B cell (primary cell): ENCODE measurements at regions not wholly inside any gene's neighbourhood (a gene's known extent, or its start where the extent isn't known, plus 50 kb on each side); places are given as distances from the start of the nearest gene placed in this dataset.

Experiments
- ATAC-seq: fragments of 200-7000 bp; cut with Tn5 transposase; one replicate; pipeline ENCODE4 v1.10.0; 2021; ENCODE audit warnings: low read depth, mild to moderate bottlenecking, moderate number of reproducible peaks, moderate library complexity
- CTCF ChIA-PET: fragments of 350-600 bp; sonication (Branson Sonifier 250); formaldehyde crosslinking; loops from one replicate; lab custom pipeline; 2021; ENCODE audit warnings: antibody characterized with exemption, inconsistent platforms; lab: Charles Lee
- POLR2A ChIA-PET: fragments of 350-600 bp; sonication (Branson Sonifier 250); formaldehyde crosslinking; loops from one replicate; lab custom pipeline; 2021; ENCODE audit warnings: antibody characterized with exemption; lab: Charles Lee
- DNase-seq: peaks from one replicate; pipeline ENCODE4 v3.0.0; 2013
- H2AFZ ChIP-seq: 2 replicates; pipeline ENCODE4 v1.6.1; 2012; ENCODE audit warnings: mild to moderate bottlenecking, low read depth, low read length; ENCODE audit not compliant: insufficient read depth, poor library complexity, severe bottlenecking
- H3K27ac ChIP-seq, 2 donors: 1 replicate in 1 of 2; 2 replicates in 1 of 2; pipeline ENCODE4 v1.5.1; 2012 to 2013; ENCODE audit warnings: low read length in 2 of 2, mild to moderate bottlenecking in 2 of 2, moderate library complexity in 1 of 2
- H3K27me3 ChIP-seq, 4 experiments: fragments of 200-600 bp in 1 of 4; sonication (generic) in 1 of 4; replicated peaks in 1 of 4; 1 replicate in 2 of 4; 2 replicates in 2 of 4; pipeline versions ENCODE4 v1.6.1 to v1.7.0; 2013 to 2016; ENCODE audit warnings: low read length in 3 of 4, mild to moderate bottlenecking in 2 of 4, mixed read lengths in 1 of 4, moderate library complexity in 1 of 4; ENCODE audit not compliant: insufficient read depth in 4 of 4, control insufficient read depth in 3 of 4; ENCODE audit errors: control extremely low read depth in 1 of 4
- H3K36me3 ChIP-seq, 2 experiments: replicated peaks in 1 of 2; 1 replicate in 1 of 2; 2 replicates in 1 of 2; pipeline versions ENCODE4 v1.6.1 to v1.7.1; 2013; ENCODE audit warnings: low read length in 1 of 2; ENCODE audit not compliant: insufficient read depth in 2 of 2, control insufficient read depth in 1 of 2; ENCODE audit errors: control extremely low read depth in 1 of 2, extremely low read depth in 1 of 2
- H3K4me1 ChIP-seq, 2 donors: fragments of 200-600 bp in 1 of 2; sonication (generic) in 1 of 2; 1 replicate in 1 of 2; 2 replicates in 1 of 2; pipeline versions ENCODE4 v1.5.1 to v1.6.1; 2013 to 2017; ENCODE audit warnings: low read length in 2 of 2; ENCODE audit not compliant: control insufficient read depth in 2 of 2, insufficient read depth in 2 of 2
- H3K4me2 ChIP-seq: replicated peaks from 2 replicates; pipeline ENCODE3; 2012; ENCODE audit warnings: mild to moderate bottlenecking, low read depth, low read length; ENCODE audit not compliant: poor library complexity, severe bottlenecking
- H3K4me3 ChIP-seq, 5 experiments: fragments of 200-600 bp in 1 of 5; sonication (generic) in 1 of 5; 1 replicate in 3 of 5; 2 replicates in 2 of 5; pipeline versions ENCODE4 v1.5.1 to v1.7.0; 2011 to 2016; ENCODE audit warnings: low read length in 4 of 5, mild to moderate bottlenecking in 4 of 5, low read depth in 2 of 5, control low read depth in 1 of 5, moderate library complexity in 1 of 5; ENCODE audit not compliant: insufficient read depth in 1 of 5; ENCODE audit errors: control extremely low read depth in 1 of 5, extremely low read depth in 1 of 5
- H3K79me2 ChIP-seq: fragments of 200-600 bp; sonication (generic); one replicate; pipeline ENCODE4 v1.6.0; 2016; ENCODE audit warnings: low read length; ENCODE audit not compliant: control insufficient read depth, insufficient read depth
- H3K9ac ChIP-seq: fragments of 200-600 bp; sonication (generic); 2 replicates; pipeline ENCODE4 v1.6.1; 2017; ENCODE audit warnings: mild to moderate bottlenecking, low read length, moderate library complexity
- H3K9me3 ChIP-seq, 3 donors: one replicate each; pipeline versions ENCODE4 v1.6.1 to v1.7.1; 2013; ENCODE audit warnings: low read length in 2 of 3; ENCODE audit not compliant: control insufficient read depth in 2 of 3, insufficient read depth in 1 of 3; ENCODE audit errors: control extremely low read depth in 1 of 3
- H4K20me1 ChIP-seq: 2 replicates; pipeline ENCODE4 v1.6.0; 2012; ENCODE audit warnings: mild to moderate bottlenecking, low read length; ENCODE audit not compliant: insufficient read depth, control insufficient read depth, poor library complexity, severe bottlenecking
- H3K27ac Mint-ChIP-seq: one replicate; pipeline ENCODE4 v1.8.0; 2021; ENCODE audit warnings: mixed read lengths
- H3K27me3 Mint-ChIP-seq: one replicate; pipeline ENCODE4 v1.8.0; 2021; ENCODE audit warnings: mixed read lengths
- H3K4me1 Mint-ChIP-seq: one replicate; pipeline ENCODE4 v1.8.0; 2021; ENCODE audit warnings: mixed read lengths
- H3K4me3 Mint-ChIP-seq: one replicate; pipeline ENCODE4 v1.8.0; 2021; ENCODE audit warnings: mixed read lengths
- H3K9me3 Mint-ChIP-seq: one replicate; pipeline ENCODE4 v1.8.0; 2022; ENCODE audit warnings: mixed read lengths; ENCODE audit not compliant: insufficient read depth
- CTCF ChIP-seq: fragments of 200-600 bp; IDR thresholded peaks from one replicate; pipeline ENCODE4 v1.8.0; 2022; ENCODE audit warnings: antibody characterized with exemption, mild to moderate bottlenecking
- EZH2 ChIP-seq: IDR thresholded peaks from 2 replicates; pipeline ENCODE4 v1.6.1; 2012; ENCODE audit warnings: borderline replicate concordance, low read depth, mild to moderate bottlenecking, moderate library complexity, low read length; ENCODE audit not compliant: insufficient read depth, poor library complexity, severe bottlenecking
- WGBS: methylation state at CpG from one replicate; pipeline ENCODE4 v1.1.5; 2013; ENCODE audit warnings: missing lambda C conversion rate; ENCODE audit not compliant: insufficient coverage; 5-methylcytosine and 5-hydroxymethylcytosine counted together
- intact Hi-C: fragments of 100-400 bp; cut with micrococcal nuclease; formaldehyde crosslinking; loops from one replicate; pipeline ENCODE4 v1.10.0; 2022

GRCh38 chrX:22665818-22666217, 333.9 kb upstream of the DDX53 start:
- Mint-ChIP-seq H3K27me3 (no peaks in the 10 kb centered on the region), H3K4me3 (no peak overlapping the region), H3K27ac (no peak overlapping the region), H3K9me3 (no peaks in the 10 kb centered on the region), H3K4me1 (peaks cover 3% of the 10 kb centered on the region)
- intact Hi-C loops, result no loop called here
- H3K4me2 ChIP-seq, result no peak overlapping the region
- H3K4me1 ChIP-seq, result no peaks in the 10 kb centered on the region
- no peaks in the 10 kb centered on the region for H3K79me2 ChIP-seq
- H3K9me3 ChIP-seq, result no peaks in the 10 kb centered on the region
- H3K9ac ChIP-seq, result no peak overlapping the region
- H4K20me1 ChIP-seq, result no peaks in the 10 kb centered on the region
- H3K4me3 ChIP-seq, result no peak overlapping the region
- H3K27ac ChIP-seq, result no peak overlapping the region
- no peaks in the 10 kb centered on the region for H3K27me3 ChIP-seq
- no peak overlapping the region for H2AFZ ChIP-seq
- no peaks in the 10 kb centered on the region for H3K36me3 ChIP-seq
- no peak for ATAC-seq
- no CpG with 5 or more reads among the region's 2 CpGs for WGBS
- CTCF ChIA-PET, result no interaction called here
- POLR2A ChIA-PET, result no interaction called here
- no peak for DNase-seq
- TF ChIP-seq EZH2 (no peak), CTCF (no peak)

- H3K9me3 ChIP-seq, result no peaks in the 10 kb centered on the region
- no peaks in the 10 kb centered on the region for H3K4me1 ChIP-seq
- H3K9me3 Mint-ChIP-seq, result no peaks in the 10 kb centered on the region
- H3K27ac ChIP-seq, result no peak overlapping the region
- H3K4me2 ChIP-seq, result no peak overlapping the region
- POLR2A ChIA-PET, result no interaction called here
- no peak for TF ChIP-seq CTCF
- TF ChIP-seq EZH2, result no peak
- no peaks in the 10 kb centered on the region for H3K27me3 Mint-ChIP-seq
- H3K4me3 Mint-ChIP-seq, result no peak overlapping the region
- H3K27me3 ChIP-seq, result no peaks in the 10 kb centered on the region
- H3K4me1 Mint-ChIP-seq, result peaks cover 3% of the 10 kb centered on the region
- H3K4me3 ChIP-seq, result no peak overlapping the region
- no peaks in the 10 kb centered on the region for H3K79me2 ChIP-seq
- no peaks in the 10 kb centered on the region for H4K20me1 ChIP-seq
- no peak overlapping the region for H3K9ac ChIP-seq
- H2AFZ ChIP-seq, result no peak overlapping the region
- WGBS, result no CpG with 5 or more reads among the region's 9 CpGs
- peak; percentile 50 for DNase-seq
- no peaks in the 10 kb centered on the region for H3K36me3 ChIP-seq
- H3K27ac Mint-ChIP-seq, result no peak overlapping the region
- CTCF ChIA-PET, result no interaction called here
- intact Hi-C loops, result no loop called here
- ATAC-seq, result peak; percentile 21
Observed at GRCh38 chrX:22666441-22666840, 333.3 kb upstream of the DDX53 start.
